ENCODE measurements at regions not wholly inside any gene's neighbourhood (a gene's known extent, or its start where the extent isn't known, plus 50 kb on each side); places are given as distances from the start of the nearest gene placed in this dataset.

DNA sequence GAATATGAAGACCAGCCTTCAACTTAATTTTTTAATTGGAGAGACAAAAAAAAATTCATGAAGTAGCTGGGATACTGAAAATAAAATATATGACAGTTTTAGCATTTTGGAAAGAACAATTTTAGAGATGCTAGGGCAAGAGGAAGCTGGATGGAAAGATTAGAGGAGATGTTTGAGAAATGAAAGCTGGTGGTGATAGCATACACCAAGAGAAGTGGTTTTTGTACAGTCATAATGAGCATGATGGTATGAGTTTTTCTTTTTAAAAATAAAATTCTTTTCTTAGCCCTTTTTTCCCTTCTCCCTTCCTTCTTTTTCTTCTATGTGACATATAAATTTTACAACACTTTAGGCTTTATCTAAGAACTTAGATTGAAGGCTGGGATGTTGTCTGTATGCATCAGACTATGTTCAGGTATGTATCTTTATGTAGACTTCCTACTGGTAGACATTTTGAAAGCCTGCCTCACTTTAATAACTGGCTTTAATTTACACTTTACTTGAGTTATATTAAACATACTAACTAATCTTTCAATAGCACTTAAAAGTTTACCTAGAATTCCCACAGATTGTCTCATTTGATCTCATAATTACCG, 522.5 kb downstream of the TLE4 start:
- no peak for DNase-seq
- H3K27me3 ChIP-seq, result no peaks in the 10 kb centered on the region
- no peaks in the 10 kb centered on the region for H3K36me3 ChIP-seq (replicated peaks in 1 of 2; ENCODE audit: insufficient read depth in 1 of 2, low read depth in 2 of 2)
- intact Hi-C loops (cut with DNase I), result no loop called here
- no peak for ATAC-seq
- no peaks in the 10 kb centered on the region for H3K9me3 ChIP-seq
- WGBS, 2 donors, result 79 to 81% methylated on average over 1 of the region's 1 CpG
- H3K4me1 ChIP-seq, result no peaks in the 10 kb centered on the region
- TF ChIP-seq POLR2A (IDR thresholded peaks at IDR 0.05), result no peak
- TF ChIP-seq, protein P1, sequence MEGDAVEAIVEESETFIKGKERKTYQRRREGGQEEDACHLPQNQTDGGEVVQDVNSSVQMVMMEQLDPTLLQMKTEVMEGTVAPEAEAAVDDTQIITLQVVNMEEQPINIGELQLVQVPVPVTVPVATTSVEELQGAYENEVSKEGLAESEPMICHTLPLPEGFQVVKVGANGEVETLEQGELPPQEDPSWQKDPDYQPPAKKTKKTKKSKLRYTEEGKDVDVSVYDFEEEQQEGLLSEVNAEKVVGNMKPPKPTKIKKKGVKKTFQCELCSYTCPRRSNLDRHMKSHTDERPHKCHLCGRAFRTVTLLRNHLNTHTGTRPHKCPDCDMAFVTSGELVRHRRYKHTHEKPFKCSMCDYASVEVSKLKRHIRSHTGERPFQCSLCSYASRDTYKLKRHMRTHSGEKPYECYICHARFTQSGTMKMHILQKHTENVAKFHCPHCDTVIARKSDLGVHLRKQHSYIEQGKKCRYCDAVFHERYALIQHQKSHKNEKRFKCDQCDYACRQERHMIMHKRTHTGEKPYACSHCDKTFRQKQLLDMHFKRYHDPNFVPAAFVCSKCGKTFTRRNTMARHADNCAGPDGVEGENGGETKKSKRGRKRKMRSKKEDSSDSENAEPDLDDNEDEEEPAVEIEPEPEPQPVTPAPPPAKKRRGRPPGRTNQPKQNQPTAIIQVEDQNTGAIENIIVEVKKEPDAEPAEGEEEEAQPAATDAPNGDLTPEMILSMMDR (IDR thresholded peaks at IDR 0.05), result no peak
- H3K27ac ChIP-seq, result no peak overlapping the region
- no peak overlapping the region for H3K4me3 ChIP-seq

- Histone ChIP-seq H3K9me3 (no peaks in the 10 kb centered on the region), H3K27ac (no peak overlapping the region), H3K4me1 (no peaks in the 10 kb centered on the region), H3K4me3 (no peak overlapping the region), H3K36me3 (replicated peaks in 1 of 2; ENCODE audit: insufficient read depth in 1 of 2, low read depth in 2 of 2) (no peaks in the 10 kb centered on the region), H3K27me3 (no peaks in the 10 kb centered on the region)
- no peak for TF ChIP-seq POLR2A (IDR thresholded peaks at IDR 0.05)
- TF ChIP-seq, protein P1 (IDR thresholded peaks at IDR 0.05), result no peak
- no peak for DNase-seq
- intact Hi-C loops (cut with DNase I), result no loop called here
- WGBS, 2 donors, result 27 to 36% methylated on average over 1 of the region's 1 CpG
- no peak for ATAC-seq
Measured at GRCh38 chr9:80093695-80094094, 521.9 kb downstream of the TLE4 start.

- Histone ChIP-seq H3K4me3 (no peak overlapping the region), H3K36me3 (replicated peaks in 1 of 2; ENCODE audit: insufficient read depth in 1 of 2, low read depth in 2 of 2) (no peaks in the 10 kb centered on the region), H3K27ac (no peak overlapping the region), H3K4me1 (no peaks in the 10 kb centered on the region), H3K9me3 (no peaks in the 10 kb centered on the region), H3K27me3 (no peaks in the 10 kb centered on the region)
- intact Hi-C loops (cut with DNase I), result no loop called here
- DNase-seq (no peak), ATAC-seq (no peak)
- TF ChIP-seq, protein P1 (IDR thresholded peaks at IDR 0.05), result no peak
- TF ChIP-seq POLR2A (IDR thresholded peaks at IDR 0.05), result no peak
- 38% methylated on average over 4 of the region's 4 CpGs for WGBS, 2 donors
Measured at GRCh38 chr9:80091526-80091925, 519.8 kb downstream of the TLE4 start.

DNA sequence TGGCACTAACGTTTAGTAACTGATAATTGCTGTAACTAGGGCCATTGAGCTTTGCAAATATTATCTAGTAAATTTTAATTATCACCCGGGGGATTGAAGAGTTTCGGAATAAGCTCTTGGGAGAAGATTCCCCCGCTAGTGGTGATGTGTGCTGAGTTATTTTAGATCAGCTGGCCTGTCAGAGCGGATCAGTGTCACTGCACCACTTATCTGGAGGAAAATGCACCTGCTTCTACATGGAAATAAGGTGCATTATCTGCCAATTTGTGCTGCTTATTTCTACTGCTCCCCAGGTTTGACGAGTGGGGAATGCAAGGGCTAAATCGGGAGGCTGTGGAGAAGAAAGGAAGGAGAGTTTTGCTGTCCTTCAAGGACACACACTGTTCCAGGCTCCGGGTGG, 518.6 kb downstream of the TLE4 start:
- intact Hi-C loops (cut with DNase I), result no loop called here
- Histone ChIP-seq H3K9me3 (no peaks in the 10 kb centered on the region), H3K4me1 (no peaks in the 10 kb centered on the region), H3K36me3 (replicated peaks in 1 of 2; ENCODE audit: insufficient read depth in 1 of 2, low read depth in 2 of 2) (no peaks in the 10 kb centered on the region), H3K4me3 (no peak overlapping the region), H3K27me3 (no peaks in the 10 kb centered on the region), H3K27ac (no peak overlapping the region)
- ATAC-seq (no peak), DNase-seq (no peak)
- WGBS, 2 donors, result 58 to 67% methylated on average over 8 of the region's 8 CpGs
- TF ChIP-seq, protein P1 (IDR thresholded peaks at IDR 0.05), result no peak
- no peak for TF ChIP-seq POLR2A (IDR thresholded peaks at IDR 0.05)

DNA sequence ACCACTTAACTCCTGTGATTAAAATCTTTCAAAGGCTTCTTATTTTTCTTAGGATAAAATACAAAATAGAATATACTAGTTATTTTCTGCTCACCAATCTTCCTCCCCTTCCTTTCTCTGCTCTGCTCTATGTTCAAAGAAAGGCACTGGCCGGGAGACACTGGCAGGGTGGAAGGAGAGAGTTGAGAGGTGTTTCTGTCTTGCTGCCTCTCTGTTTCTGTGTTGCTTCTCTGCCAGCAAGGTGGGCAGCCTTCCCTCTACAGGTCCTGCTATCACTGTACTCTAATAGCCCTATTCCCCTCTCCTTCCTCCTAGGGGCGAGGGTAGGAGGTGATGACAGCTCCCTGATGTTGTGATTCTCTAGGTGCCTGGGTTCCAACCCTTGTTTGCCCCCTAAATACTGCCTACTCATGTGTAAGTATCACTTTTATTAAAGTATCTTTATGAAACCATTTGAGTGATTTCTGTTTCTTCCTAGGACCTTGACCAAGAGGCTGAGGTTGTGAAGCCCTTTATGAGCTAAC, 515.1 kb downstream of the TLE4 start:
- no peak overlapping the region for H3K27ac ChIP-seq
- 36 to 76% methylated on average over 2 of the region's 2 CpGs for WGBS, 2 donors
- H3K36me3 ChIP-seq (replicated peaks in 1 of 2; ENCODE audit: insufficient read depth in 1 of 2, low read depth in 2 of 2), result no peaks in the 10 kb centered on the region
- ATAC-seq (no peak), DNase-seq (no peak)
- intact Hi-C loops (cut with DNase I), result no loop called here
- H3K4me1 ChIP-seq, result no peaks in the 10 kb centered on the region
- no peak overlapping the region for H3K4me3 ChIP-seq
- no peaks in the 10 kb centered on the region for H3K27me3 ChIP-seq
- TF ChIP-seq, protein P1 (IDR thresholded peaks at IDR 0.05), result no peak
- no peaks in the 10 kb centered on the region for H3K9me3 ChIP-seq

Measured in body of pancreas (tissue), 4 donors.